GM13977 (cell line): ENCODE measurements at regions not wholly inside any gene's neighbourhood (a gene's known extent, or its start where the extent isn't known, plus 50 kb on each side); places are given as distances from the start of the nearest gene placed in this dataset.

Experiments
- DNase-seq: peaks from one replicate; pipeline ENCODE4 v3.0.0; 2012; ENCODE audit warnings: low spot score
- in situ Hi-C: fragments of 300-500 bp; cut with MboI; formaldehyde crosslinking; loops from one replicate; pipeline ENCODE4 v1.12.0; 2022; ENCODE audit warnings: low sequenced_read_pairs, low pct_unique_long_range_greater_than_20kb, mixed read lengths, inconsistent platforms; ENCODE audit not compliant: unreplicated experiment
- TF ChIP-seq, protein P1 (sequence below): IDR thresholded peaks from 2 replicates; pipeline ENCODE4 v1.5.1; 2012; ENCODE audit warnings: mild to moderate bottlenecking, control low read depth; ENCODE audit not compliant: insufficient read depth; ENCODE audit errors: extremely low read depth, missing control alignments

DNA sequence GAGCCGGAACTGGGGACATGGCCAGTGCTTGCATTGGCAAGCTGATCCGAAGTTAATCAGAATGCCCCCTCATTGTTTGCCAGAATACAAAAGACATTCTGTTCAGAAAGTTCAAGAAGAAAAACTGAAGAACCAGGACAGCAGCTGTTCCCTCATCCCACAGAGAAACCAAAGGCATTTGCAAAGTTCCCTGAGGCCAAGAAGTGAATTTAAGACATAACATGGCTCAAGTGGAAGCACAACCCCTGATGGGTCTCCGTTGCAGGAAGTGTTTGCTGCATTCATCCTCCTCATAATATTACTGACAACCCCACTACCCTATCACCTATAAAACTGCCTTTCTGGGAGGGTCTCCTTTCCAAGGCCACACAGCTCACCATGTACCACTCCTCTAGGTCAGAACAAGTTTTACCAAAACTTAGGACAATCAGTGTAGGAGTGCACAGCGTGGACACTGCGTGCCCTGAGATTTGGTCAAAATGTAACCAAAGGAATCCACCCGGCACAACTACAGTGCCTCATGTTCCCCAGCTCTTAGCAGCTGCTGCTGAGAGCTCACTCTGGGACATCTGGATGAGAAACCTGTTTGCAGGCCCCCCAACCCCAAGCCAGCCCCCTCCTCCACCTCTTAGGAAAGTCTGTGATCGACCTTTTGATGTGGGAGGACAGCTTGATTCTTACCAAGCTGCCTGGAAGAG lies 101.6 kb upstream of the AKIP1 start:
- in situ Hi-C loops, result no loop called here
- DNase-seq, result no peak
- TF ChIP-seq, protein P1, sequence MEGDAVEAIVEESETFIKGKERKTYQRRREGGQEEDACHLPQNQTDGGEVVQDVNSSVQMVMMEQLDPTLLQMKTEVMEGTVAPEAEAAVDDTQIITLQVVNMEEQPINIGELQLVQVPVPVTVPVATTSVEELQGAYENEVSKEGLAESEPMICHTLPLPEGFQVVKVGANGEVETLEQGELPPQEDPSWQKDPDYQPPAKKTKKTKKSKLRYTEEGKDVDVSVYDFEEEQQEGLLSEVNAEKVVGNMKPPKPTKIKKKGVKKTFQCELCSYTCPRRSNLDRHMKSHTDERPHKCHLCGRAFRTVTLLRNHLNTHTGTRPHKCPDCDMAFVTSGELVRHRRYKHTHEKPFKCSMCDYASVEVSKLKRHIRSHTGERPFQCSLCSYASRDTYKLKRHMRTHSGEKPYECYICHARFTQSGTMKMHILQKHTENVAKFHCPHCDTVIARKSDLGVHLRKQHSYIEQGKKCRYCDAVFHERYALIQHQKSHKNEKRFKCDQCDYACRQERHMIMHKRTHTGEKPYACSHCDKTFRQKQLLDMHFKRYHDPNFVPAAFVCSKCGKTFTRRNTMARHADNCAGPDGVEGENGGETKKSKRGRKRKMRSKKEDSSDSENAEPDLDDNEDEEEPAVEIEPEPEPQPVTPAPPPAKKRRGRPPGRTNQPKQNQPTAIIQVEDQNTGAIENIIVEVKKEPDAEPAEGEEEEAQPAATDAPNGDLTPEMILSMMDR, result no peak

DNA sequence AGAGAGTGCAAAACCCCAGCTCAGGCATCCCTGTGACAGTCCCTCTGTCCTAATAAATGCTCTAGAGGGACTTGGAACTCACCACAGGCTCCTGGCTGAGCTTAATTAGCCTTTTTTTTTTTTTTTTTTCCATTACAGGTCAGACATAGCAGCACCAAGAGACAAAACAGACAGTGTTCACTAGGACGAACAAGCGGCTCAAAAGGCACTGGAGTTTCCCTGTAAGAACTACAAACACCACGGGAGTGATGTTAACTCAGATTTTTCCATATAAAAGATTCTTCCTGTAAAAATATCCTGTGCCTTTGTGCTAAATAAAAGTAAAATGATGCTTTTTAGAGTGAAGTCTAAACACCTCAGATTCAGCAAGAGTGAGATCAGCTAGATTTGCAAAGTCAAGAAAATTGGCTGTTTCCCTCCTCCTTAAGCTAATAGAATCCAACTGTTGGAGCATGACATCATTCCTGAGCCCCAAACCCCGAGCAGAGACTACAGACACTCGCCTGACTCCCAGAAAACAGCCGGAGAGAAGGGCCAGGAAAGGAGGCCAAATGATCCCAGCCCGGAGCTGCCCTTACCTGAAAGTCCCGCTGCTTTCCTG lies 101.0 kb upstream of the AKIP1 start:
- TF ChIP-seq, protein P1, result no peak
- in situ Hi-C loops, result no loop called here

DNA sequence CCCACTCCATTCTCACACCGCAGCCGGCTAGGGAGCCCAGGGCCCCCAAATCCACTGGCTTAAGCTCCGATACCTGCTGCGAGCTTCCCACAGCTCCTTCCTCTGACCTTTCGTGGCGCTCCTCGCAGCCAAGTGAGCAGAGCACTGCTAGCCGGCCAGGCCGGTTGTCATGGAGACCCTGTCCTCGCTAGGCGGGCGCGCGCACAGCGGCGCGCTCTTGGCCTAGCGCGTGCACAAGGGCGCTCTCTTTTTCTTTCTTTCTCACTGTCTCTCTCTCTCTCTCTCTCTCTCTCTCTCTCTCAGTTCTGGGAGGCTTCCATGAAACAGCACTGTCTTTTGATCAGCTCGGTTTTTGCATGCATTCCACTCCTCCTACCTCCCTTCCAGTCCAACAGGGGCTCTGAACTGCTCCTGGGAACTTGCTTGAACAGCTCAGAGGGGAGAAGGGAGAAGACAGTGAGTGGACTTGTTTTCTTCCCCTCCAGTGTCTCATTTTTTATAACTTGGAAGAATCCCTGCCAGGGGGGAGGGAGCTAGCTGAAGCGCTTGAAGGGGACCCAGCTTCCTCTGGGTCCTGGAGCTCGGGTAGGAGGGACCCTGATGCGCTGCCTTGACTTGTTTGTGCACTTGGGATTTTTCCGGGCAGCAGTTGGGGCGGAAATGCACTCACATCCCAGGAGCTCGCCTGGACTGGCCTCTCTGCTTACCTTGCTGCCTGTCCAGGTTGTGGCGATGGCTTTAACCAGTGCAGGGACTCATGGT lies 100.3 kb upstream of the AKIP1 start:
- in situ Hi-C loops, result no loop called here

More for the DNA sequence above, 101.0 kb upstream of the AKIP1 start:
- no peak for DNase-seq

DNA sequence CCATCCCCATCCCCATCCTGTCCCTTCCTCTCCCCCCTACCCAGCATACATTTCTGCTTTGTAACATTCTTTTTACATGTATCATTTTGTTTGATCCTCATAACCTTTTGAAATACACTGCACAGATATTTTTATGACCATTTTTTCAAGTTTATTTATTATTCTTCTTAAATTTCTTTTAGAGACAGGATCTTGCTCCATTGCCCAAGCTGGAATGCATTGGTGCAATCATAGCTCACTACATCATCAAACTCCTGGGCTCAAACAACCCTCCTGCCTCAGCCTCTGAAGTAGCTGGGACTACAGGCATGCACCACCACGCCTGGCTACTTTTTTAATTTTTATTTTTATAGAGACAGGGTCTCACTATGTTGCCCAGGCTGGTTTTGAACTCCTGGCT lies 99.4 kb upstream of the AKIP1 start:
- in situ Hi-C loops, result no loop called here
- TF ChIP-seq, protein P1, result no peak
- no peak for DNase-seq

More for the DNA sequence above, 100.3 kb upstream of the AKIP1 start:
- TF ChIP-seq, protein P1, result no peak
- peak; percentile 66 for DNase-seq

DNA sequence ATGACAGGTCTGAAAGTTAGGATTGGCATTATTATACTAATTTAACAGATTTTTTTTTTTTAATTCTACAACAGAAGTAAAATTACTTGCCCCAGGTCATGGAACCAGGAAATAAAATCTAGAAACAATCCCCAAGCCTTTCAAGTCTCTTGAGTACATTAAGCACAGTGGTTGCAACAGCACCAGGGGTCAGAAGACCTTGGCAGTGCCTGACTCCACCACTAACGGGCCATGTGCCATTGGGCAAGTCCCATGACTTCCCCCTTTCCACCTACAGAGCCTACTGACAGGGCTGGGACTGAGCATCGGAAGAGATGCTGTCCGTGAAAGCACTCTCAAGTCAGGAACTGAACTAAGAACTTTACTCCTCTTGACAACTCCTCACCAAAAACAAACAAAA lies 98.6 kb upstream of the AKIP1 start:
- DNase-seq, result no peak
- in situ Hi-C loops, result no loop called here
- TF ChIP-seq, protein P1, result no peak

DNA sequence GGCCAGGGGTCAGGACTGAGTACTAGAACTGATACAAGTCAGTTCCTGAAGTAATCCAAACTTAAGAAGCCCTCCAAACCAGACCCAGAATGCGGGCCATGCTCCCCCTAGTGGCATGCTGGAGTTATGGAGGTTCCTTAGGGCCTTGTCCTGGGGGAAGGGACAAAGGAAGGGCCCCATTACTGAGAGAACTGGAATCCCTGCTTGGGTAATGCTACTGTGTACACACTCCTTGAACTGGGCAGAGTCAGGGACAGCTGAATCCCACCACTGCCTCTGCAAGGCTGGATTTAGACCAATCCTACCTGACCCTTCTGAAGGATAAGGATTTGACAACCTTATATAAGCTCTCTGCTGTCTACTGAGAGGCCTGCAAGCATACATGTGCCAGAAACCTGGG lies 97.3 kb upstream of the AKIP1 start:
- in situ Hi-C loops, result no loop called here
- peak; percentile 87 for DNase-seq
- TF ChIP-seq, protein P1, result peak; percentile 85
